Kidney (tissue), 13 donors: ENCODE measurements at regions not wholly inside any gene's neighbourhood (a gene's known extent, or its start where the extent isn't known, plus 50 kb on each side); places are given as distances from the start of the nearest gene placed in this dataset.
"Not testable (repeated sequence)": the region's sequence is repeated elsewhere in the genome, so short reads cannot be mapped to it uniquely, and the experiment has no call there.

ENCODE experiments used
- DNase-seq, 5 donors: peaks; one replicate each; pipeline ENCODE4 v3.0.0-alpha.2; 2013 to 2020
- FAIRE-seq: peaks from 2 replicates; lab custom pipeline; 2012; peaks lifted over from hg19 to GRCh38; lab: Jason Lieb, UNC
- H3K27ac ChIP-seq, 2 donors: one replicate each; pipeline ENCODE4 v1.7.0; 2013; ENCODE audit warnings: low read depth in 2 of 2, low read length in 2 of 2, inconsistent platforms in 1 of 2
- H3K27me3 ChIP-seq: one replicate; pipeline ENCODE4 v1.7.1; 2013; ENCODE audit warnings: low read length, inconsistent platforms; ENCODE audit not compliant: control insufficient read depth, insufficient read depth
- H3K36me3 ChIP-seq, 3 donors: one replicate each; pipeline versions ENCODE4 v1.7.0 to v1.7.1; 2013; ENCODE audit warnings: low read length in 3 of 3, control low read depth in 1 of 3, inconsistent platforms in 1 of 3; ENCODE audit not compliant: insufficient read depth in 3 of 3, control insufficient read depth in 2 of 3
- H3K4me1 ChIP-seq, 3 donors: one replicate each; pipeline versions ENCODE4 v1.7.0 to v1.7.1; 2013; ENCODE audit warnings: low read length in 3 of 3, inconsistent platforms in 1 of 3, low read depth in 1 of 3; ENCODE audit not compliant: control insufficient read depth in 2 of 3, insufficient read depth in 2 of 3
- H3K4me3 ChIP-seq, 3 donors: one replicate each; pipeline versions ENCODE4 v1.7.0 to v1.8.1; 2013; ENCODE audit warnings: low read length in 3 of 3, control low read depth in 1 of 3, inconsistent platforms in 1 of 3
- H3K9ac ChIP-seq, 3 donors: one replicate each; pipeline versions ENCODE4 v1.7.0 to v1.7.1; 2013; ENCODE audit warnings: low read length in 3 of 3, control low read depth in 1 of 3, inconsistent platforms in 1 of 3
- H3K9me3 ChIP-seq, 3 donors: one replicate each; pipeline versions ENCODE4 v1.7.0 to v1.7.1; 2013; ENCODE audit warnings: low read length in 3 of 3, control low read depth in 1 of 3, inconsistent platforms in 1 of 3; ENCODE audit not compliant: control insufficient read depth in 2 of 3, insufficient read depth in 1 of 3
- intact Hi-C: fragments of 100-400 bp; cut with DNase I; formaldehyde crosslinking; loops from one replicate; pipeline ENCODE4 v1.11.1; 2022
- TF ChIP-seq, protein P1 (sequence below): IDR thresholded peaks from 3 replicates; pipeline ENCODE4 v1.5.1; 2012; ENCODE audit warnings: mild to moderate bottlenecking, moderate library complexity, borderline replicate concordance; ENCODE audit not compliant: insufficient read depth; ENCODE audit errors: extremely low read depth
- donor health status: control.
- donor health status: control.
- donor health status: control.
- donor health status: control.
- donor health status: control.
- donor health status: DM: yes; HTN: yes; CAD: no.
- donor health status: Normal renal cell carcinoma (clear cell type).

DNA sequence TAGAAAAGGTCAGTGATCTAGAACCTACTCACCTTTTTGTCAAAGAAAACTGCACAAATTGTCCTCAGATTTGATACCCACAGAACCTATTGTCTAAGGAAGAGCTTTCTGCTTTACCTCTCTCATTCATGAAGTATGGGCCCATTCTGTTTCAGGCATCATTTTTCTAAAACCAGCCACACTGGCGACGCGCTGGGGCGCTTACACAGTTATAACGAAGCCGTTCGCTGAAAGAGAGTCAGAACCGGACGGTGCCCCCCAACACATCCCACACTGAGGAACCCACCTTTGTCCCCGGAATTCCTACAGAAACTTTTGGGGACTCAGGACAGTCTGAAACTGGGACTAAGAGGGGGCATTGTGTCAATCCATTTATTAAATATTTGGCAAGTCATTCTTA is 206.3 kb upstream of the HAAO start:
- intact Hi-C loops = no loop called here
- FAIRE-seq = no peak
- H3K4me3 ChIP-seq = no peak overlapping the region

DNA sequence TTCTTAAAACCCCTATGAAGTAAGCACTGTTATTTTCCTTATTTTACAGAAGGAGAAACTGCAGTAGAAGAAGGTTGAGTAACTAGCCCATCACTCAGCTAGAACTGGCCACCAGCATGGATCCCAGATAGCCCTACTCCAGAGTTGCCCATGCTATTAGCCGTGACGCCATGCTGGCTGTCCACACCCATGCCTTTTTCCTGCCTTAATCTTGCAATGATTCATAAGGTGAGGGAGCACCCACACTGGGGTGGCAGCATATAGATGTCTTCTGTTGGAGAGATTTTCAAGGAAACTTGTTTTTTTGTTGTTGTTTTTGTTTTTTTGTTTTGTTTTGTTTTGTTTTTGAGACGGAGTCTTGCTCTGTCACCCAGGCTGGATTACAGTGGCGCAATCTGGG is 204.1 kb upstream of the HAAO start:
- DNase-seq (peak in 1 of 5 donors; percentile 10), FAIRE-seq (no peak)
- Histone ChIP-seq H3K27me3 (no peaks in the 10 kb centered on the region), H3K4me3 (no peak overlapping the region), H3K36me3 (no peaks in the 10 kb centered on the region), H3K4me1 (no peaks in the 10 kb centered on the region), H3K9me3 (no peaks in the 10 kb centered on the region), H3K9ac (no peak overlapping the region), H3K27ac (no peak overlapping the region)
- intact Hi-C loops = no loop called here
- TF ChIP-seq, protein P1, sequence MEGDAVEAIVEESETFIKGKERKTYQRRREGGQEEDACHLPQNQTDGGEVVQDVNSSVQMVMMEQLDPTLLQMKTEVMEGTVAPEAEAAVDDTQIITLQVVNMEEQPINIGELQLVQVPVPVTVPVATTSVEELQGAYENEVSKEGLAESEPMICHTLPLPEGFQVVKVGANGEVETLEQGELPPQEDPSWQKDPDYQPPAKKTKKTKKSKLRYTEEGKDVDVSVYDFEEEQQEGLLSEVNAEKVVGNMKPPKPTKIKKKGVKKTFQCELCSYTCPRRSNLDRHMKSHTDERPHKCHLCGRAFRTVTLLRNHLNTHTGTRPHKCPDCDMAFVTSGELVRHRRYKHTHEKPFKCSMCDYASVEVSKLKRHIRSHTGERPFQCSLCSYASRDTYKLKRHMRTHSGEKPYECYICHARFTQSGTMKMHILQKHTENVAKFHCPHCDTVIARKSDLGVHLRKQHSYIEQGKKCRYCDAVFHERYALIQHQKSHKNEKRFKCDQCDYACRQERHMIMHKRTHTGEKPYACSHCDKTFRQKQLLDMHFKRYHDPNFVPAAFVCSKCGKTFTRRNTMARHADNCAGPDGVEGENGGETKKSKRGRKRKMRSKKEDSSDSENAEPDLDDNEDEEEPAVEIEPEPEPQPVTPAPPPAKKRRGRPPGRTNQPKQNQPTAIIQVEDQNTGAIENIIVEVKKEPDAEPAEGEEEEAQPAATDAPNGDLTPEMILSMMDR = no peak

More for the DNA sequence above, 206.3 kb upstream of the HAAO start:
- no peaks in the 10 kb centered on the region for H3K4me1 ChIP-seq
- TF ChIP-seq, protein P1 = no peak
- DNase-seq = peak in 1 of 5 donors; percentile 10
- H3K9ac ChIP-seq = no peak overlapping the region
- H3K36me3 ChIP-seq = no peaks in the 10 kb centered on the region
- H3K27me3 ChIP-seq = no peaks in the 10 kb centered on the region
- no peak overlapping the region for H3K27ac ChIP-seq
- H3K9me3 ChIP-seq = no peaks in the 10 kb centered on the region

DNA sequence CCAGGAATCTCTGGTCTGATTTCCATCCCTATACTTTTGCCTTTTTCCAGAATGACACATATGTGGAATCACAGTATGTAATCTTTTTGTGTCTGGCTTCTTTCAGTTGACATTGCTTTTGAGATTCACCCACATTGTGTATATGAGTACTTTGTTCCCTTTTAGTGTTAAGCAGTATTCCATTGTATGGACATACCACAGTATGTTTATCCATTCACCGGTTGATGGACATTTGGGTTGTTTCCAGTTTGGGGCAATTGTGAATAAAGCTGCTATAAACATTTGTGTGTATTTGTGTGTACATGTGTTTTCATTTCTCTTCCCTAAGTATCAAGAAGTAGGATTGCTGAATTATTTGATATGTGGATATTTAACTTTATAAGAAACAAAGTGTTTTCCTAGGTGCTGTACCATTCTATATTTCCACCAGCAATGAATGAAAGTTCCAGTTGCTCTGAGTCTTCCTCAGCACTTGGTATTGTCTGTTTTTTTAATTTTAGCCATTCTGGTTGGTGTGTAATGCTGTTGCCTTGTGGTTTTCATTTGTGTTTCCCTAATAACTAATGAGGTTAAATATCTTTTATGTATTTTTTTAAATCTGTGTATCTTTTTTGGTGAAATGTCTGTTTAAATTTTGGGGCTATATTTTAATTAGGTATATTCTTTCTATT is 203.5 kb upstream of the HAAO start:
- Histone ChIP-seq H3K27me3 (no peaks in the 10 kb centered on the region), H3K27ac (no peak overlapping the region), H3K4me1 (no peaks in the 10 kb centered on the region), H3K36me3 (no peaks in the 10 kb centered on the region), H3K9me3 (no peaks in the 10 kb centered on the region), H3K9ac (no peak overlapping the region), H3K4me3 (no peak overlapping the region)
- no peak for FAIRE-seq
- intact Hi-C loops = no loop called here
- no peak for DNase-seq
- TF ChIP-seq, protein P1 = no peak

DNA sequence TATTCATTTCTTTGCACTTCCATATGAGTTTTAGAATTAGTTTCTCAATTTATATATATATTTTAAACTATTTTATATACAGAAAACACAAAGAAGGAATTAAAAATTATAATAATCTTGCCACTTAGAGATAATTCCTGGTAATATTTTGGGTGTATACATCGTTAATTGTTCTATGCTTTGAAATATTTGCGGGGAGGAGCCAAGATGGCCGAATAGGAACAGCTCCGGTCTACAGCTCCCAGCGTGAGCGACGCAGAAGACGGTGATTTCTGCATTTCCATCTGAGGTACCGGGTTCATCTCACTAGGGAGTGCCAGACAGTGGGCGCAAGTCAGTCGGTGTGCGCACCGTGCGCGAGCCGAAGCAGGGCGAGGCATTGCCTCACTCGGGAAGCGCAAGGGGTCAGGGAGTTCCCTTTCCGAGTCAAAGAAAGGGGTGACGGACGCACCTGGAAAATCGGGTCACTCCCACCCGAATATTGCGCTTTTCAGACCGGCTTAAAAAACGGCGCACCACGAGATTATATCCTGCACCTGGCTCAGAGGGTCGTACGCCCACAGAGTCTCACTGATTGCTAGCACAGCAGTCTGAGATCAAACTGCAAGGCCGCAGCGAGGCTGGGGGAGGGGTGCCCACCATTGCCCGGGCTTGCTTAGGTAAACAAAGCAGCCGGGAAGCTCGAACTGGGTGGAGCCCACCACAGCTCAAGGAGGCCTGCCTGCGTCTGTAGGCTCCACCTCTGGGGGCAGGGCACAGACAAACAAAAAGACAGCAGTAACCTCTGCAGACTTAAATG is 197.1 kb upstream of the HAAO start:
- FAIRE-seq, intact Hi-C loops, H3K27me3 ChIP-seq: not testable (repeated sequence)

DNA sequence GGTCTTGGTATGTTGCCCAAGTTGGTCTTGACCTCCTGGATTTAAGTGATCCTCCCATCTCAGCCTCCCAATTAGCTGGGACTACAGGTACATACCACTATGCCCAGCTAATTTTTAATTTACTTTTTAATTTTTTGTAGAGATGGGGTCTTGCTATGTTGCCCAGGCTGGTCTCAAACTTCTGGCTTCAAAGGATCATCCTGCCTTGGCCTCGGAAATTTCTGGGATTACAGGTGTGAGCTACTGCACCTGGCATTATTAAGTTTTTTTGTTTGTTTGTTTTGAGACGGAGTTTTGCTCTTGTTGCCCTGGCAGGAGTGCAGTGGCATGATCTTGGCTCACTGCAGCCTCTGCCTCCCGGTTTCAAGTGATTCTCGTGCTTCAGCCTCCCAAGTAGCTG is 195.7 kb upstream of the HAAO start:
- DNase-seq, FAIRE-seq, H3K4me1 ChIP-seq, H3K36me3 ChIP-seq, H3K9ac ChIP-seq, intact Hi-C loops, H3K27me3 ChIP-seq, H3K9me3 ChIP-seq, H3K27ac ChIP-seq, H3K4me3 ChIP-seq: not testable (repeated sequence)

More for the DNA sequence above, 197.1 kb upstream of the HAAO start:
- not testable (repeated sequence) for H3K4me1 ChIP-seq, H3K27ac ChIP-seq, H3K4me3 ChIP-seq, H3K36me3 ChIP-seq, H3K9ac ChIP-seq, H3K9me3 ChIP-seq
- peak in 1 of 5 donors; percentile 8 for DNase-seq
